Ishikawa (cell line): ENCODE measurements at regions not wholly inside any gene's neighbourhood (a gene's known extent, or its start where the extent isn't known, plus 50 kb on each side); places are given as distances from the start of the nearest gene placed in this dataset.

Source experiments
- CEBPB ChIP-seq: IDR thresholded peaks from 2 replicates; pipeline ENCODE4 v1.6.1; 2012
- EP300 ChIP-seq: IDR thresholded peaks from 2 replicates; pipeline ENCODE4 v1.6.1; 2012; ENCODE audit warnings: borderline replicate concordance
- FOXM1 ChIP-seq: IDR thresholded peaks from 2 replicates; pipeline ENCODE4 v1.6.1; 2012; ENCODE audit warnings: low read depth, borderline replicate concordance
- MAX ChIP-seq: IDR thresholded peaks from 2 replicates; pipeline ENCODE4 v1.6.1; 2012
- RAD21 ChIP-seq: IDR thresholded peaks from 2 replicates; pipeline ENCODE4 v1.6.1; 2012; ENCODE audit warnings: low read depth
- REST ChIP-seq: IDR thresholded peaks from 2 replicates; pipeline ENCODE4 v1.6.1; 2012; ENCODE audit warnings: low read depth, mild to moderate bottlenecking
- TAF1 ChIP-seq: IDR thresholded peaks from 2 replicates; pipeline ENCODE4 v1.6.1; 2012; ENCODE audit warnings: low read depth, mild to moderate bottlenecking
- TCF12 ChIP-seq: IDR thresholded peaks from 2 replicates; pipeline ENCODE4 v1.6.1; 2012; ENCODE audit warnings: low read depth
- USF1 ChIP-seq: IDR thresholded peaks from 2 replicates; pipeline ENCODE4 v1.6.1; 2012
- YY1 ChIP-seq: IDR thresholded peaks from 2 replicates; pipeline ENCODE4 v1.6.1; 2012; ENCODE audit warnings: low read depth

- no peak for TF ChIP-seq TAF1
- TF ChIP-seq REST: no peak
- TF ChIP-seq MAX: no peak
- TF ChIP-seq FOXM1: no peak
- TF ChIP-seq TCF12: no peak
- TF ChIP-seq USF1: no peak
- no peak for TF ChIP-seq CEBPB
- TF ChIP-seq EP300: no peak
- TF ChIP-seq RAD21: no peak
- TF ChIP-seq YY1: no peak
Measured at GRCh38 chr4:81826817-81827424, 355.2 kb upstream of the RASGEF1B start.
